H1 (cell line): ENCODE measurements at regions not wholly inside any gene's neighbourhood (a gene's known extent, or its start where the extent isn't known, plus 50 kb on each side); places are given as distances from the start of the nearest gene placed in this dataset.

ENCODE experiments used
- CTBP2 ChIP-seq: IDR thresholded peaks from 2 replicates; pipeline ENCODE4 v1.7.0; 2011; ENCODE audit warnings: borderline replicate concordance, mild to moderate bottlenecking, moderate library complexity, mixed read lengths, low read length; ENCODE audit not compliant: insufficient read depth, insufficient read length
- TEAD4 ChIP-seq: IDR thresholded peaks from 2 replicates; pipeline ENCODE4 v1.6.1; 2012; ENCODE audit warnings: low read depth, low read length, inconsistent platforms, mixed read lengths
- ZNF274 ChIP-seq: IDR thresholded peaks from 2 replicates; pipeline ENCODE4 v1.7.0; 2012; ENCODE audit warnings: low read length, borderline replicate concordance; ENCODE audit errors: extremely low read depth

GRCh38 chr5:67902497-67902830 is 313.1 kb upstream of the PIK3R1 start (continued):
- TF ChIP-seq CTBP2 (no peak), ZNF274 (no peak), TEAD4 (no peak)
